Fibroblast of skin of back (primary cell): ENCODE measurements at regions not wholly inside any gene's neighbourhood (a gene's known extent, or its start where the extent isn't known, plus 50 kb on each side); places are given as distances from the start of the nearest gene placed in this dataset.

Experiments used
- DNase-seq: peaks from one replicate; pipeline ENCODE4 v3.0.0-alpha.2; 2013

DNA sequence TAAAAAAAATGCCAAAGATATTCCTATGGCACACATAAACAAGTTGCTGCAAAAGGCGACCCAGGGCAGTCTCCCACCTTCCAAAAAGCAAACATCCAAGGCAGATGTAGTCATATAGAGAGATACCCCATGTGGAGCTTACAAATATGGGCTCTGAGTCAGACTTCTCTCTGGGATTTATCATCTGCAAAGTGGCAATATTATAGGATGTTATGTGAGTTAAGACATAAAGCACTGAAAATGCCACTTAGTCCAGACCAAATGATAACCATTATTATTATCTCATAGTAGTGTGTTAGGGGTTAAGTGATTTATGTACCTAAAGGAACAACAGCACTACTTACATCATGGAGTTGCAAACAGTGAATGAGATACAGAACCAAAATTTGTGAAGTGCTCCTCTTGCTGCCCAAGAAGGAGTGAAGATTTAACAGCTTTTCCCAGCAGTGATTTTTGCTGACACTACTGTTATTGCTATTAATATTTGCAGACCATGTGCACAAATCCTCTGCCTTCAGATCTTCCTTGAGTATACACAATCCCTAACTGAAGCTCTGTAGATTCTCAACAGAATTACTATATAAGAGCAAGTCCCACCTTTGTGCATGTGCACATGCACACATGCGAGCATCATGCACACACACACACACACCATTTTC, 560.0 kb upstream of the SALL1 start:
- no peak for DNase-seq

DNA sequence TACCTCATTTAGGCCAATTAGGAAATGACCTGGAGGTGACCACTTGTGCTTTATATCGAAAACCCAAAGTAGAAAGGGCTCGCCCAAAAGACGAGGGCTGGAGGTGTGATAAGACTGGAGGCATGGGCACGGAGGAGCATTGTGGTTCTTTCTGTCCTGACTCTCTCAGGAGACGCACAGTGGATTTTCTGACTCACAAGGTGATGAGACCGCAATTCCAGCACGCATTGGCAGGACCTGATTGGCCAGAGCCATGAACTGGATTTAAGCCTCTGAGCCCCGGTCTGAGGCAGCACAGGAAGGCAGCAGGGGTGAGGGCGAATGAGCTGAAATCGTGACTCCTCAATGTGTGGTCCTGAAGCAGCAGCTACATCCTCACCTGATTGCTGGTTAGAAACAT, 559.1 kb upstream of the SALL1 start:
- no peak for DNase-seq

DNA sequence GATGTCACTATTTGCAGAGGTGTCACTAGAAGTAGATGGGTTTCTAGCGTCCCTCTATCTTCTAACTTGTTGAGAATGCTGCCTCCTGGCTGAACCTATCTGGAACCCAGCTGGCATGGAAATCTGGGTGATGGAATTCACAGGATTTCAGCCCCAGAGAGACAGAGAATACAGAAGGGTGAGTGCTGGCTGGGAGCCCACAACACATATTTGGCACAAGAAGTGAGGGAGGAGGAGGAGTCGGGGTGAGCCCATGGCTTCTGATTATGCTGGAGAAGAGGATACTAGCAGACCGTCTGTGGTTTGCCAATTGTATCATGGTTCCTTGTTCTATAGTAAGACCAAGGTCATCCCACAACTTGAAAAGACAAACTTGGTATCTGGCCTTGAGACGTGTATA, 557.8 kb upstream of the SALL1 start:
- DNase-seq = no peak

DNA sequence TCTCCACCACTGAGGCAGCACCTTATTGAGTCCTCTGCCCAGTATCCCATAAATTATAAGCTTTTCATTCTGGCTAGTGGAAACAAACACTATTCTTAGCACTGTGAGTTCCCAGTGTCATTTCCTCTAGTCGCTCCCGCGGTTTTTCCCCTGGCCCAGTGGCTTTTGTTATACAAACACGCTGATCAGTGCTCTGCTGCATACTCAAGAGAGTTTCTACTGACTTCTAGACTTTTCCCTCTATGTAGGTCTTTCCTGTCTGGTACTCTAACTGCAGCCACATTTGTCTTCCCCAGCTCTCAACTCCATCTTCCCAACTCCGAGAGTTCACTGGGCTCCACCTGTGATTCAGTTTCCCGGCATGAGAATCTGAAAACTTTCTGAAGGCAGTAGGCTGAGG, 556.6 kb upstream of the SALL1 start:
- no peak for DNase-seq

GRCh38 chr16:51705142-51705541, 554.1 kb upstream of the SALL1 start:
- no peak for DNase-seq

- no peak for DNase-seq
These were observed 550.0 kb upstream of the SALL1 start for GRCh38 chr16:51701025-51701424.

- no peak for DNase-seq
These were observed 548.8 kb upstream of the SALL1 start for GRCh38 chr16:51699686-51700396.

GRCh38 chr16:51698647-51699046, 547.6 kb upstream of the SALL1 start:
- no peak for DNase-seq

GRCh38 chr16:51697454-51697853, 546.4 kb upstream of the SALL1 start:
- no peak for DNase-seq

- DNase-seq = no peak
These were observed 545.3 kb upstream of the SALL1 start for GRCh38 chr16:51696376-51696775.

DNA sequence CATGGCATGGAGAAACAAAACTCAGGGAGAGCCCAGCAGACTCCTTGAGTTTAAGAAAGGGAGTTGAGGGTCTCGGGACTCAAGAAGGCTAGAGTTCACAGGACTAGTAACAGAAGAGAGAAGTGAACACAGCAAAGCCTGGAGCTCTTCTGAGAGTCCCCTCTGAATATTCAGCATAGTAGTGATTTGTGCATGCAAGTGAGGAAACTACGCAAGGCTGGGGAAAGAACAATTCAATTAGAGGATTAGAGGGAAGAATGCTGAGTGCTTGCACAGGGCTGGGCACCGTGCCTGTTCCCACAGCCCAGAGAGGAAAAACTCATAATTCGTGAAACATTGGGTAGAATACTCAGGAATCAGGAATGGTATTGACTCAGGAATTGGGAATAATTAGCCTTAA, 540.0 kb upstream of the SALL1 start:
- DNase-seq = no peak

GRCh38 chr16:51685498-51685897, 534.4 kb upstream of the SALL1 start:
- DNase-seq = no peak

- DNase-seq = no peak
These were observed 532.8 kb upstream of the SALL1 start for GRCh38 chr16:51683882-51684281.

DNA sequence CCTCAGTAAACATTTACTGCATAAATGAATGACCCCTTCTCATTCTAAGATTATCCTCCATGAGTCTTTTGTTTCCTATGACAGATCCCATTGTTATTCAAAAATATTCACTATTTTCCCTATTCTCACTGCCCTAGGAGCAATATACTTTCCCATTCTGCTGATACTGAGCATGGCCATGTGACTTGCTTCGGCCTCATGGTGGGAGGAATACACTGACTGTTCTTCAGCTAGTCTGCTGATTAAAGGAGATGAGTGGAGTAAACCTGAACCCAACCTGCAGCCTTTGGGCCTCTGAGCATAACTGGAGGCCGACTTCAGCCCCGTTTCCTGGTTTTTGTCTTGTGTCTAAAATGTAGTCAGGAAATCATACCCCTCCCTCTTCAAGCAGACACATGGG, 531.8 kb upstream of the SALL1 start:
- DNase-seq = no peak

DNA sequence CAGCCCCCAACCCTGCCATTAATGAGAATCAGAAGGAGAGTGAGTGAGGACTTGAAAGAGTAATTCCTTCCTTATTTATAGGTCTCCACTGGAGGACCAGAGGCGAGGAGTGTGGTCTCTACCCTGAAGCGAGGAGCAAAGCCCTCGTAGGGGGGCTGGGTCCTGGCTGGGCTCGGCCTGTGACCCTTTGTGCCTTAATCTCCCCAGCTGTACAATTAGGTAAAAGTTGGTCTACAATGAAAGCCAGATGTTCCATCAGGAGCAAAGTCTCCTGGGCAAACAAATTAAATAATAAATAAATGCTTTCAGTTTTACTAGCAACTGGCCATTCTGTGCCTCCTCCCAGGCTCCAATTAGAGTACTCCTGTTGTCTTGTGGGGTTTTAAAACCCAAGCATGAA, 523.5 kb upstream of the SALL1 start:
- no peak for DNase-seq

GRCh38 chr16:51670527-51670926, 519.5 kb upstream of the SALL1 start:
- no peak for DNase-seq

- no peak for DNase-seq
These were observed 515.8 kb upstream of the SALL1 start for GRCh38 chr16:51666821-51667220.

DNA sequence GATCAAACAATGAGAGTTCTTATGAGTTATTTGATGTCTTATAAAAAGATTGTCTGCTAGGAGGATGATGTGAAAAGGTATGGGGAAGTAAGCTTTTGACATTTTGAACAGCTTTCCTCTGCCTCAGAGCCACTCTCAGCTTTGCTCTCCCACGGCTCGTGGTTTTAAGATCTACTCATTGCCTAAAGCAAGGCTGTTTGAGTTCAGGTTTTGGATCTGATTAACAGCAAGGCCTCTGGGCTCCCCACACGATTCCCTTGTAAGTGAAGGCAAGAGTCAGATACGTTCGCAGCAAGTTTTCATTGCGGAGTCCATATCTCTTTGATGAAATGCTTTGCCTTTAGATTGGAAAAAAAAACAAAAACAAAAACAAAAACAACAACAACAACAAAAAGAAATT, 515.0 kb upstream of the SALL1 start:
- DNase-seq = no peak

GRCh38 chr16:51665436-51665998, 514.4 kb upstream of the SALL1 start:
- DNase-seq = no peak

DNA sequence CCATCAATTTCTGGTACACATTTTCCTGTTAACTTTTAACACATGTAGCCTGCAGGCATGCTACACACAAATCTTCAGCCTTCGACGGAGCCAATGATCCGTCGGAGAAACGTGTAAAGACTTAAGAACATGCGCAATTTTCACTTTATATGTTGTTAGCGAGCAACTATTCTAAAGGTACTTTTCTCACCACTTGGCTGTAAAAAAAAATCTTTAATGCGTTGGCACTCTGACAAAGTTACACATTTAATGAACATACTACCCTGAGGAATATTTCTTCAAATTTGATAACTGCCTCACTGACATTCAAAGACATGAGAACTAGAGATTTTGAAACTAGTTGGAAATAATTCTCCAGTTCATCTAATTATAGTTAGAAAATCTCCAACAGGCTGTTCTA, 507.5 kb upstream of the SALL1 start:
- DNase-seq = no peak

DNA sequence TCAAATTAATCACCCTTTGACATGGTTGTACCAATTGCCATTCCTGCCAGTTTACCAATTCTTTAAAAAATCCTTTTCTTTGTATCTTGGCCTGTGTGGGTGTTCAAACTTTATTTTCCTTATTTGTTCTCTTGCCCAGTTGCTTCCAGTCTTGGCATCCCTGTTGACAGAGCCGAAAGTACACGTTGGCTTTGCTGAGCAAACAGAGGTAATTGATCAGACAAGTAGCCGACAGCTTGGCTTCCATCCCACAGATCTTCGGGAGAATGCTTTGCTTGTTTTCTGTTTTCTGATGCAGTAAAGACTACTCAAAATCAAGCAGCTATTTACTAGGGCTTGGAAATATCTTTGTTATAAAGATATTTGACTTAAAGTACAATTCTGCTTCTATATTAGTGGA, 506.8 kb upstream of the SALL1 start:
- no peak for DNase-seq

DNA sequence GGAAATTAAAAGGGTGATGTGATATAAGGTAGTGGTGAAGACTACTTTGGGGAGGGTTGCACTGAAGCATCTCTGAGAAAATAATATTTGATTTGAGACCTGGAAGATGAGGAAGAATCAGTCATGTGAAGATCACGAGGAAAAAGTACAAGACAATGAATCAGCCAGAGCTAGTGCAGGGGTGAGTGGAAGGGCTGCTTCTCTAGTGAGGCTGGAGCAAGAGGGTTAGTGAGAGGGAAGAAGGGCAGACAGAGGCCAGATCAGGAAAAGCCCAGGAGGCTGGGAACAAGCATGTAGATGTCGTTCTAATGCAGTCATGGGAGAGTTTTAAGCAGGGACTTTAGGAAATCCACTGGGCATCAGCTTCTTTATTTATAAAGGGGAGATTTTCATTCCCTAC, 504.2 kb upstream of the SALL1 start:
- no peak for DNase-seq

- DNase-seq = no peak
These were observed 500.0 kb upstream of the SALL1 start for GRCh38 chr16:51651061-51651466.

DNA sequence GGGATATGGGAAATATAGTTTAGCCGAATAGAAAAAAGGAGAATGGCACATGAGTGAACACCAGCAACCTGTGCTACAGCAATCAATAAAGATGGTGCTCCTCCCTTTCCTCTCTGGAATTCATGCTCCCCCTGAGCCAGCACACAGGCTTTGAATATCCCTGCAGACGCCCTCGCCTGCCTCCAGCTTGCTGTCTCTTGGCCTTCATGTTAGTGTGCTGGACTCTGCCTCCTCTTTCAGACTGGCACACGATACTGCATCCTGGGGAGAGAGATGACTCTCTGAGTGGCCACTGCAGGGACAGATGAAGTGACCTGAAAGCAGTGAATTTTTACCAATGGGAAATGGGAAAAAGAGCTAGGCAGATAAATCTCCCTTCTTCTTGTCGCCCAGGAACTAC, 498.6 kb upstream of the SALL1 start:
- DNase-seq = no peak
